ENCODE measurements at regions not wholly inside any gene's neighbourhood (a gene's known extent, or its start where the extent isn't known, plus 50 kb on each side); places are given as distances from the start of the nearest gene placed in this dataset.
"Not testable (repeated sequence)": the region's sequence is repeated elsewhere in the genome, so short reads cannot be mapped to it uniquely, and the experiment has no call there.

- not testable (repeated sequence) for DNase-seq (ENCODE audit: low spot score in 2 of 2); ATAC-seq (replicated peaks; ENCODE audit: extremely low read depth, poor library complexity, severe bottlenecking)
- H3K27me3 Mint-ChIP-seq = peaks cover 32% of the 10 kb centered on the region
Measured at GRCh38 chr7:6999067-6999666, 173.1 kb upstream of the CCZ1B start.

GRCh38 chr7:7002418-7003062 lies 176.5 kb upstream of the CCZ1B start:
- Mint-ChIP-seq H3K4me1 (no peaks in the 10 kb centered on the region), H3K36me3 (ENCODE audit: insufficient read depth) (peaks cover 2% of the 10 kb centered on the region), H3K27me3 (peaks cover 32% of the 10 kb centered on the region), H3K27ac (ENCODE audit: low read depth) (no peak overlapping the region), H3K4me3 (no peak overlapping the region), H3K9me3 (no peaks in the 10 kb centered on the region)
- DNase-seq (ENCODE audit: low spot score in 2 of 2) = no peak
- ATAC-seq (replicated peaks; ENCODE audit: extremely low read depth, poor library complexity, severe bottlenecking) = no peak

More at GRCh38 chr7:6999067-6999666, 173.1 kb upstream of the CCZ1B start:
- not testable (repeated sequence) for H3K9me3 Mint-ChIP-seq; H3K27ac Mint-ChIP-seq (ENCODE audit: low read depth); H3K4me1 Mint-ChIP-seq; H3K36me3 Mint-ChIP-seq (ENCODE audit: insufficient read depth); H3K4me3 Mint-ChIP-seq

GRCh38 chr7:7005303-7005702 lies 177.0 kb upstream of the C1GALT1 start:
- DNase-seq (ENCODE audit: low spot score in 2 of 2) = no peak
- H3K27me3 Mint-ChIP-seq = peaks cover 55% of the 10 kb centered on the region
- H3K4me1 Mint-ChIP-seq = no peaks in the 10 kb centered on the region
- no peak overlapping the region for H3K27ac Mint-ChIP-seq (ENCODE audit: low read depth)
- H3K36me3 Mint-ChIP-seq (ENCODE audit: insufficient read depth) = no peaks in the 10 kb centered on the region
- no peak overlapping the region for H3K4me3 Mint-ChIP-seq
- ATAC-seq (replicated peaks; ENCODE audit: extremely low read depth, poor library complexity, severe bottlenecking) = no peak
- peaks cover 2% of the 10 kb centered on the region for H3K9me3 Mint-ChIP-seq

GRCh38 chr7:7005949-7006348 lies 176.4 kb upstream of the C1GALT1 start:
- not testable (repeated sequence) for H3K4me1 Mint-ChIP-seq; H3K36me3 Mint-ChIP-seq (ENCODE audit: insufficient read depth); ATAC-seq (replicated peaks; ENCODE audit: extremely low read depth, poor library complexity, severe bottlenecking); H3K9me3 Mint-ChIP-seq; H3K27ac Mint-ChIP-seq (ENCODE audit: low read depth); H3K4me3 Mint-ChIP-seq; DNase-seq (ENCODE audit: low spot score in 2 of 2)
- peaks cover 56% of the 10 kb centered on the region for H3K27me3 Mint-ChIP-seq

- not testable (repeated sequence) for H3K4me1 Mint-ChIP-seq; H3K9me3 Mint-ChIP-seq; H3K27ac Mint-ChIP-seq (ENCODE audit: low read depth); DNase-seq (ENCODE audit: low spot score in 2 of 2); H3K4me3 Mint-ChIP-seq; H3K36me3 Mint-ChIP-seq (ENCODE audit: insufficient read depth); ATAC-seq (replicated peaks; ENCODE audit: extremely low read depth, poor library complexity, severe bottlenecking)
- peaks cover 76% of the 10 kb centered on the region for H3K27me3 Mint-ChIP-seq
Measured at GRCh38 chr7:7011241-7011640, 171.1 kb upstream of the C1GALT1 start.

GRCh38 chr7:7011751-7012150 lies 170.6 kb upstream of the C1GALT1 start:
- H3K9me3 Mint-ChIP-seq; H3K36me3 Mint-ChIP-seq (ENCODE audit: insufficient read depth); DNase-seq (ENCODE audit: low spot score in 2 of 2); ATAC-seq (replicated peaks; ENCODE audit: extremely low read depth, poor library complexity, severe bottlenecking); H3K4me3 Mint-ChIP-seq; H3K27ac Mint-ChIP-seq (ENCODE audit: low read depth); H3K4me1 Mint-ChIP-seq: not testable (repeated sequence)
- peaks cover 76% of the 10 kb centered on the region for H3K27me3 Mint-ChIP-seq

- H3K4me3 Mint-ChIP-seq = no peak overlapping the region
- H3K36me3 Mint-ChIP-seq (ENCODE audit: insufficient read depth) = no peaks in the 10 kb centered on the region
- peaks cover 5% of the 10 kb centered on the region for H3K9me3 Mint-ChIP-seq
- no peak overlapping the region for H3K27ac Mint-ChIP-seq (ENCODE audit: low read depth)
- ATAC-seq (replicated peaks; ENCODE audit: extremely low read depth, poor library complexity, severe bottlenecking) (no peak), DNase-seq (ENCODE audit: low spot score in 2 of 2) (no peak)
- H3K4me1 Mint-ChIP-seq = no peaks in the 10 kb centered on the region
- H3K27me3 Mint-ChIP-seq = peaks cover 56% of the 10 kb centered on the region
Measured at GRCh38 chr7:7014827-7015595, 167.3 kb upstream of the C1GALT1 start.

- Mint-ChIP-seq H3K4me1 (no peaks in the 10 kb centered on the region), H3K4me3 (no peak overlapping the region), H3K27ac (ENCODE audit: low read depth) (no peak overlapping the region), H3K27me3 (peaks cover 29% of the 10 kb centered on the region), H3K9me3 (no peaks in the 10 kb centered on the region), H3K36me3 (ENCODE audit: insufficient read depth) (no peaks in the 10 kb centered on the region)
- ATAC-seq (replicated peaks; ENCODE audit: extremely low read depth, poor library complexity, severe bottlenecking) = no peak
- DNase-seq (ENCODE audit: low spot score in 2 of 2) = no peak
Measured at GRCh38 chr7:7017707-7018280, 164.6 kb upstream of the C1GALT1 start.

- H3K36me3 Mint-ChIP-seq (ENCODE audit: insufficient read depth) = no peaks in the 10 kb centered on the region
- no peaks in the 10 kb centered on the region for H3K4me1 Mint-ChIP-seq
- H3K27ac Mint-ChIP-seq (ENCODE audit: low read depth) = no peak overlapping the region
- peaks cover 29% of the 10 kb centered on the region for H3K27me3 Mint-ChIP-seq
- no peaks in the 10 kb centered on the region for H3K9me3 Mint-ChIP-seq
- DNase-seq (ENCODE audit: low spot score in 2 of 2) (no peak), ATAC-seq (replicated peaks; ENCODE audit: extremely low read depth, poor library complexity, severe bottlenecking) (no peak)
- no peak overlapping the region for H3K4me3 Mint-ChIP-seq
Measured at GRCh38 chr7:7018290-7018689, 164.1 kb upstream of the C1GALT1 start.

GRCh38 chr7:7032221-7032620 lies 150.1 kb upstream of the C1GALT1 start:
- H3K36me3 Mint-ChIP-seq (ENCODE audit: insufficient read depth) = no peaks in the 10 kb centered on the region
- DNase-seq (ENCODE audit: low spot score in 2 of 2) = no peak
- no peaks in the 10 kb centered on the region for H3K9me3 Mint-ChIP-seq
- H3K27me3 Mint-ChIP-seq = peaks cover 95% of the 10 kb centered on the region
- H3K27ac Mint-ChIP-seq (ENCODE audit: low read depth) = no peak overlapping the region
- no peak for ATAC-seq (replicated peaks; ENCODE audit: extremely low read depth, poor library complexity, severe bottlenecking)
- H3K4me3 Mint-ChIP-seq = no peak overlapping the region
- no peaks in the 10 kb centered on the region for H3K4me1 Mint-ChIP-seq

GRCh38 chr7:7035851-7036250 lies 146.5 kb upstream of the C1GALT1 start:
- Mint-ChIP-seq H3K4me3 (no peak overlapping the region), H3K27ac (ENCODE audit: low read depth) (no peak overlapping the region), H3K36me3 (ENCODE audit: insufficient read depth) (no peaks in the 10 kb centered on the region), H3K9me3 (no peaks in the 10 kb centered on the region), H3K27me3 (peaks cover 72% of the 10 kb centered on the region), H3K4me1 (no peaks in the 10 kb centered on the region)
- no peak for DNase-seq (ENCODE audit: low spot score in 2 of 2)
- ATAC-seq (replicated peaks; ENCODE audit: extremely low read depth, poor library complexity, severe bottlenecking) = no peak

GRCh38 chr7:7042286-7042893 lies 140.0 kb upstream of the C1GALT1 start:
- not testable (repeated sequence) for DNase-seq (ENCODE audit: low spot score in 2 of 2); H3K36me3 Mint-ChIP-seq (ENCODE audit: insufficient read depth); ATAC-seq (replicated peaks; ENCODE audit: extremely low read depth, poor library complexity, severe bottlenecking); H3K4me3 Mint-ChIP-seq; H3K9me3 Mint-ChIP-seq; H3K4me1 Mint-ChIP-seq; H3K27ac Mint-ChIP-seq (ENCODE audit: low read depth)
- H3K27me3 Mint-ChIP-seq = peaks cover 22% of the 10 kb centered on the region
